ENCODE measurements at regions not wholly inside any gene's neighbourhood (a gene's known extent, or its start where the extent isn't known, plus 50 kb on each side); places are given as distances from the start of the nearest gene placed in this dataset.

DNA sequence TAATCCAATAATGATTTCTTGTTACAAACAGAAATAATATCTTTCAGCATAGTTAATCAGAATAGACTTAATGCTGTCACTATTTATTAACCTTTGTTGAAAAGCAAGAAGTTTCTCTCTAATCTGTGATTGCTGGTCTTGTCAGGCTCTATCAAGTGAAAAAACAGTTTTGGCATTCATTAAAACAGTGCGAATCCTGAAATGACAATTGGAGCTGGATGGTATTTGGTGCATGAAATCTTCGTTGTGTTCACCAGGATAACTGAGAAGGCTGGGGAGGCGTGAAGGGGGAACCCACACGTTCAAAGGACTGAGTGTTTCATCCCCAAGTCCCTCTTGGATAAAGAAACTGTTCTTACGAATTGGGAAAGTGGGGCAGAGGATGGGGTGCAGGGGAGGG lies 190.2 kb upstream of the MYL2 start:
- TF ChIP-seq, protein P1, sequence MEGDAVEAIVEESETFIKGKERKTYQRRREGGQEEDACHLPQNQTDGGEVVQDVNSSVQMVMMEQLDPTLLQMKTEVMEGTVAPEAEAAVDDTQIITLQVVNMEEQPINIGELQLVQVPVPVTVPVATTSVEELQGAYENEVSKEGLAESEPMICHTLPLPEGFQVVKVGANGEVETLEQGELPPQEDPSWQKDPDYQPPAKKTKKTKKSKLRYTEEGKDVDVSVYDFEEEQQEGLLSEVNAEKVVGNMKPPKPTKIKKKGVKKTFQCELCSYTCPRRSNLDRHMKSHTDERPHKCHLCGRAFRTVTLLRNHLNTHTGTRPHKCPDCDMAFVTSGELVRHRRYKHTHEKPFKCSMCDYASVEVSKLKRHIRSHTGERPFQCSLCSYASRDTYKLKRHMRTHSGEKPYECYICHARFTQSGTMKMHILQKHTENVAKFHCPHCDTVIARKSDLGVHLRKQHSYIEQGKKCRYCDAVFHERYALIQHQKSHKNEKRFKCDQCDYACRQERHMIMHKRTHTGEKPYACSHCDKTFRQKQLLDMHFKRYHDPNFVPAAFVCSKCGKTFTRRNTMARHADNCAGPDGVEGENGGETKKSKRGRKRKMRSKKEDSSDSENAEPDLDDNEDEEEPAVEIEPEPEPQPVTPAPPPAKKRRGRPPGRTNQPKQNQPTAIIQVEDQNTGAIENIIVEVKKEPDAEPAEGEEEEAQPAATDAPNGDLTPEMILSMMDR (IDR thresholded peaks at IDR 0.05; ENCODE audit: low read depth, low read length) = no peak
- no peak for TF ChIP-seq EZH2phosphoT487 (IDR thresholded peaks at IDR 0.05; ENCODE audit: low read depth)

Data from OCI-LY3 (cell line).